ENCODE measurements at regions not wholly inside any gene's neighbourhood (a gene's known extent, or its start where the extent isn't known, plus 50 kb on each side); places are given as distances from the start of the nearest gene placed in this dataset.

- Mint-ChIP-seq H3K36me3 (ENCODE audit: low read depth) (no peaks in the 10 kb centered on the region), H3K4me1 (ENCODE audit: low read depth) (peaks cover 4% of the 10 kb centered on the region), H3K27me3 (ENCODE audit: insufficient read depth) (peaks cover 10% of the 10 kb centered on the region), H3K4me3 (no peak overlapping the region), H3K27ac (no peak overlapping the region), H3K9me3 (no peaks in the 10 kb centered on the region)
- no peak for DNase-seq
- no peak for TF ChIP-seq CTCF (IDR thresholded peaks at IDR 0.05)
Observed at GRCh38 chr4:158422546-158422945, 99.1 kb upstream of the RXFP1 start.

- Mint-ChIP-seq H3K4me3 (no peak overlapping the region), H3K27ac (no peak overlapping the region), H3K36me3 (ENCODE audit: low read depth) (no peaks in the 10 kb centered on the region), H3K9me3 (no peaks in the 10 kb centered on the region), H3K4me1 (ENCODE audit: low read depth) (peaks cover 16% of the 10 kb centered on the region), H3K27me3 (ENCODE audit: insufficient read depth) (no peaks in the 10 kb centered on the region; the same call in 1 of the 2 replicates)
- TF ChIP-seq CTCF (IDR thresholded peaks at IDR 0.05) = no peak
- no peak for DNase-seq
Observed at GRCh38 chr4:158428242-158428641, 93.4 kb upstream of the RXFP1 start.

GRCh38 chr4:158442736-158443135 is 78.9 kb upstream of the RXFP1 start:
- Mint-ChIP-seq H3K27me3 (ENCODE audit: insufficient read depth) (no peaks in the 10 kb centered on the region), H3K4me1 (ENCODE audit: low read depth) (no peaks in the 10 kb centered on the region), H3K27ac (no peak overlapping the region), H3K4me3 (no peak overlapping the region), H3K36me3 (ENCODE audit: low read depth) (no peaks in the 10 kb centered on the region), H3K9me3 (no peaks in the 10 kb centered on the region)
- TF ChIP-seq CTCF (IDR thresholded peaks at IDR 0.05) = no peak
- DNase-seq = no peak

GRCh38 chr4:158443731-158444130 is 78.0 kb upstream of the RXFP1 start:
- no peak overlapping the region for H3K4me3 Mint-ChIP-seq
- no peak for TF ChIP-seq CTCF (IDR thresholded peaks at IDR 0.05)

GRCh38 chr4:158444621-158445020 is 77.1 kb upstream of the RXFP1 start:
- DNase-seq = no peak
- Mint-ChIP-seq H3K27me3 (ENCODE audit: insufficient read depth) (no peaks in the 10 kb centered on the region), H3K27ac (no peak overlapping the region), H3K4me3 (no peak overlapping the region), H3K9me3 (no peaks in the 10 kb centered on the region), H3K36me3 (ENCODE audit: low read depth) (no peaks in the 10 kb centered on the region), H3K4me1 (ENCODE audit: low read depth) (no peaks in the 10 kb centered on the region)
- no peak for TF ChIP-seq CTCF (IDR thresholded peaks at IDR 0.05)

More at GRCh38 chr4:158443731-158444130, 78.0 kb upstream of the RXFP1 start:
- DNase-seq = no peak
- H3K4me1 Mint-ChIP-seq (ENCODE audit: low read depth) = no peaks in the 10 kb centered on the region
- no peak overlapping the region for H3K27ac Mint-ChIP-seq
- no peaks in the 10 kb centered on the region for H3K36me3 Mint-ChIP-seq (ENCODE audit: low read depth)
- H3K9me3 Mint-ChIP-seq = no peaks in the 10 kb centered on the region
- no peaks in the 10 kb centered on the region for H3K27me3 Mint-ChIP-seq (ENCODE audit: insufficient read depth)

GRCh38 chr4:158446106-158446505 is 75.6 kb upstream of the RXFP1 start:
- TF ChIP-seq CTCF (IDR thresholded peaks at IDR 0.05) = no peak
- DNase-seq = no peak
- Mint-ChIP-seq H3K36me3 (ENCODE audit: low read depth) (no peaks in the 10 kb centered on the region), H3K4me1 (ENCODE audit: low read depth) (no peaks in the 10 kb centered on the region), H3K9me3 (no peaks in the 10 kb centered on the region), H3K27me3 (ENCODE audit: insufficient read depth) (no peaks in the 10 kb centered on the region), H3K4me3 (no peak overlapping the region), H3K27ac (no peak overlapping the region)
